SU-DHL-6 (cell line): ENCODE measurements at regions not wholly inside any gene's neighbourhood (a gene's known extent, or its start where the extent isn't known, plus 50 kb on each side); places are given as distances from the start of the nearest gene placed in this dataset.

Source experiments
- H2AFZ ChIP-seq: fragments of 200-600 bp; sonication (generic); 2 replicates; pipeline ENCODE4 v1.6.1; 2014; ENCODE audit warnings: low read depth, mild to moderate bottlenecking, moderate library complexity, mixed read lengths, antibody characterized with exemption, low read length; ENCODE audit not compliant: severe bottlenecking
- H3F3A ChIP-seq: fragments of 200-600 bp; shearing (Covaris generic); 2 replicates; pipeline ENCODE4 v1.6.0; 2016; ENCODE audit warnings: antibody characterized with exemption, mild to moderate bottlenecking; ENCODE audit not compliant: insufficient read depth
- H3K27ac ChIP-seq: fragments of 200-600 bp; sonication (generic); 2 replicates; pipeline ENCODE4 v1.5.1; 2016; ENCODE audit warnings: low read depth, mild to moderate bottlenecking, low read length, moderate library complexity, mixed read lengths
- H3K27me3 ChIP-seq: fragments of 200-600 bp; sonication (generic), shearing (Covaris generic); 2 replicates; pipeline ENCODE4 v1.6.0; 2014; ENCODE audit warnings: mild to moderate bottlenecking, low read length
- H3K36me3 ChIP-seq: fragments of 200-600 bp; sonication (generic); 2 replicates; pipeline ENCODE4 v1.6.1; 2014; ENCODE audit warnings: mild to moderate bottlenecking, low read length, mixed read lengths
- H3K4me2 ChIP-seq: fragments of 300-600, 200-600 bp; shearing (Covaris generic), sonication (generic); 2 replicates; pipeline ENCODE4 v1.6.0; 2014; ENCODE audit warnings: low read length, low read depth, mild to moderate bottlenecking; ENCODE audit not compliant: poor library complexity, severe bottlenecking
- H3K4me3 ChIP-seq: fragments of 200-600 bp; sonication (generic); 2 replicates; pipeline ENCODE4 v1.5.1; 2014; ENCODE audit warnings: antibody characterized with exemption, low read length, mild to moderate bottlenecking, mixed read lengths; ENCODE audit not compliant: insufficient read depth, poor library complexity, severe bottlenecking
- H3K79me2 ChIP-seq: fragments of 200-600 bp; sonication (generic); 2 replicates; pipeline ENCODE4 v1.6.1; 2014; ENCODE audit warnings: mild to moderate bottlenecking, low read length, moderate library complexity; ENCODE audit not compliant: insufficient read depth
- H3K9ac ChIP-seq: fragments of 200-600 bp; sonication (generic); 2 replicates; pipeline ENCODE4 v1.7.0; 2014; ENCODE audit warnings: mild to moderate bottlenecking, low read length
- H3K9me2 ChIP-seq: fragments of 200-600 bp; sonication (generic); replicated peaks from 2 replicates; pipeline ENCODE4 v1.6.1; 2014; ENCODE audit warnings: low read length; ENCODE audit not compliant: insufficient read depth
- H3K9me3 ChIP-seq: fragments of 200-600 bp; sonication (generic); 2 replicates; pipeline ENCODE4 v1.6.1; 2014; ENCODE audit warnings: low read length, mixed read lengths; ENCODE audit not compliant: insufficient read depth
- H4K20me1 ChIP-seq: fragments of 200-600 bp; sonication (generic); 2 replicates; pipeline ENCODE4 v1.6.1; 2014; ENCODE audit warnings: low read depth, mild to moderate bottlenecking, antibody characterized with exemption, low read length, moderate library complexity, mixed read lengths
- CTCF ChIP-seq: fragments of 200-600 bp; sonication (generic); IDR thresholded peaks from one replicate; pipeline ENCODE4 v1.5.1; 2017; ENCODE audit warnings: antibody characterized with exemption, mild to moderate bottlenecking, low read length, moderate library complexity; ENCODE audit not compliant: insufficient read depth, poor library complexity, severe bottlenecking
- EZH2phosphoT487 ChIP-seq: fragments of 200-600 bp; sonication (generic), shearing (Covaris generic); conservative IDR thresholded peaks from 2 replicates; pipeline ENCODE4 v1.6.1; 2018; ENCODE audit warnings: mild to moderate bottlenecking, antibody characterized with exemption, low read length, moderate library complexity, mixed read lengths

- Histone ChIP-seq H3K27ac (no peak overlapping the region), H4K20me1 (no peaks in the 10 kb centered on the region), H2AFZ (no peak overlapping the region), H3K4me3 (no peak overlapping the region), H3K36me3 (no peaks in the 10 kb centered on the region), H3K4me2 (no peak overlapping the region), H3K9me2 (no peaks in the 10 kb centered on the region), H3F3A (no peaks in the 10 kb centered on the region), H3K27me3 (no peaks in the 10 kb centered on the region), H3K79me2 (no peaks in the 10 kb centered on the region), H3K9ac (no peak overlapping the region), H3K9me3 (no peaks in the 10 kb centered on the region)
- no peak for TF ChIP-seq EZH2phosphoT487
These were observed 746.6 kb upstream of the ADGRB3 start for GRCh38 chr6:67888546-67888885.

- no peak overlapping the region for H3K27ac ChIP-seq
- H2AFZ ChIP-seq: no peak overlapping the region
- H3K4me2 ChIP-seq: no peak overlapping the region
- H3K79me2 ChIP-seq: no peaks in the 10 kb centered on the region
- H4K20me1 ChIP-seq: no peaks in the 10 kb centered on the region
- H3K36me3 ChIP-seq: no peaks in the 10 kb centered on the region
- no peak overlapping the region for H3K9ac ChIP-seq
- TF ChIP-seq EZH2phosphoT487 (no peak), CTCF (no peak)
- no peaks in the 10 kb centered on the region for H3K9me3 ChIP-seq
- no peak overlapping the region for H3K4me3 ChIP-seq
- no peaks in the 10 kb centered on the region for H3F3A ChIP-seq
- H3K9me2 ChIP-seq: no peaks in the 10 kb centered on the region
- H3K27me3 ChIP-seq: no peaks in the 10 kb centered on the region
These were observed 747.1 kb upstream of the ADGRB3 start for GRCh38 chr6:67887747-67888545.

GRCh38 chr6:67887419-67887746 lies 747.7 kb upstream of the ADGRB3 start:
- Histone ChIP-seq H3K4me2 (no peak overlapping the region), H3K27ac (no peak overlapping the region), H3K36me3 (no peaks in the 10 kb centered on the region), H3F3A (no peaks in the 10 kb centered on the region), H3K4me3 (no peak overlapping the region), H3K9me3 (no peaks in the 10 kb centered on the region), H4K20me1 (no peaks in the 10 kb centered on the region), H3K27me3 (no peaks in the 10 kb centered on the region), H2AFZ (no peak overlapping the region), H3K9me2 (no peaks in the 10 kb centered on the region), H3K79me2 (no peaks in the 10 kb centered on the region), H3K9ac (no peak overlapping the region)
- no peak for TF ChIP-seq EZH2phosphoT487
- TF ChIP-seq CTCF: no peak

- no peaks in the 10 kb centered on the region for H3F3A ChIP-seq
- no peak for TF ChIP-seq EZH2phosphoT487
- TF ChIP-seq CTCF: no peak
- no peak overlapping the region for H2AFZ ChIP-seq
- H3K4me2 ChIP-seq: no peak overlapping the region
- H3K36me3 ChIP-seq: no peaks in the 10 kb centered on the region
- H3K9me2 ChIP-seq: no peaks in the 10 kb centered on the region
- no peaks in the 10 kb centered on the region for H3K79me2 ChIP-seq
- H3K9ac ChIP-seq: no peak overlapping the region
- H3K27ac ChIP-seq: no peak overlapping the region
- no peaks in the 10 kb centered on the region for H3K27me3 ChIP-seq
- no peaks in the 10 kb centered on the region for H4K20me1 ChIP-seq
- H3K4me3 ChIP-seq: no peak overlapping the region
- no peaks in the 10 kb centered on the region for H3K9me3 ChIP-seq
These were observed 748.2 kb upstream of the ADGRB3 start for GRCh38 chr6:67886840-67887292.
